Endothelial cell of umbilical vein (primary cell): ENCODE measurements at regions not wholly inside any gene's neighbourhood (a gene's known extent, or its start where the extent isn't known, plus 50 kb on each side); places are given as distances from the start of the nearest gene placed in this dataset.

ENCODE experiments used
- BruUV-seq: library from RNA; stranded (reverse); fragments of 400-500 nt; replicated peaks from 2 replicates; lab custom pipeline; 2021; lab: Mats Ljungman, UMichigan
- CTCF ChIA-PET: fragments of 300-600, 350-600 bp; sonication (Branson Sonifier 250); formaldehyde crosslinking; loops from one replicate; lab custom pipeline; 2021; ENCODE audit warnings: antibody characterized with exemption, inconsistent platforms; lab: Charles Lee
- POLR2A ChIA-PET: fragments of 300-600, 350-600 bp; sonication (Branson Sonifier 250); formaldehyde crosslinking; loops from one replicate; lab custom pipeline; 2021; ENCODE audit warnings: antibody characterized with exemption, inconsistent platforms; lab: Charles Lee
- DNase-seq: peaks from one replicate; pipeline ENCODE4 v3.0.0-alpha.2; 2011; ENCODE audit warnings: low read depth, low spot score
- FAIRE-seq: peaks from 2 replicates; lab custom pipeline; 2011; peaks lifted over from hg19 to GRCh38; lab: Jason Lieb, UNC
- H2AFZ ChIP-seq: 2 replicates; pipeline ENCODE4 v1.6.0; 2012; ENCODE audit warnings: low read depth, low read length, control low read depth, inconsistent platforms
- H3K27ac ChIP-seq: 2 replicates; pipeline ENCODE4 v1.5.1; 2011; ENCODE audit warnings: low read depth, mild to moderate bottlenecking, control low read depth, low read length, moderate library complexity; ENCODE audit not compliant: insufficient read depth
- H3K27me3 ChIP-seq, 2 experiments: 2 replicates each; pipeline versions ENCODE4 v1.6.0 to v1.6.1; 2011; ENCODE audit warnings: low read length in 2 of 2, mixed read lengths in 1 of 2; ENCODE audit not compliant: control insufficient read depth in 2 of 2, insufficient read depth in 2 of 2
- H3K36me3 ChIP-seq, 2 experiments: 2 replicates in 1 of 2; 3 replicates in 1 of 2; pipeline ENCODE4 v1.5.1; 2011; ENCODE audit warnings: low read length in 2 of 2, mild to moderate bottlenecking in 1 of 2, moderate library complexity in 1 of 2; ENCODE audit not compliant: control insufficient read depth in 2 of 2, insufficient read depth in 2 of 2; ENCODE audit errors: extremely low read depth in 1 of 2
- H3K4me1 ChIP-seq: 3 replicates; pipeline ENCODE4 v1.5.1; 2011; ENCODE audit warnings: mild to moderate bottlenecking, low read length; ENCODE audit not compliant: control insufficient read depth, insufficient read depth; ENCODE audit errors: extremely low read depth
- H3K4me2 ChIP-seq: 2 replicates; pipeline ENCODE4 v1.6.1; 2011; ENCODE audit warnings: low read length, control low read depth, mixed read lengths; ENCODE audit not compliant: insufficient read depth
- H3K4me3 ChIP-seq, 3 experiments: fragments of 200-600 bp in 1 of 3; sonication (generic), shearing (Covaris generic) in 1 of 3; replicated peaks in 1 of 3; 2 replicates each; pipeline ENCODE4 v1.5.1; 2011 to 2016; ENCODE audit warnings: control low read depth in 3 of 3, low read length in 3 of 3, mild to moderate bottlenecking in 2 of 3, inconsistent platforms in 1 of 3, low read depth in 1 of 3, moderate library complexity in 1 of 3; ENCODE audit not compliant: insufficient read depth in 1 of 3
- H3K79me2 ChIP-seq: 2 replicates; pipeline ENCODE4 v1.6.0; 2012; ENCODE audit warnings: low read length, inconsistent platforms; ENCODE audit not compliant: control insufficient read depth, insufficient read depth
- H3K9ac ChIP-seq: replicated peaks from 2 replicates; pipeline ENCODE3; 2011; ENCODE audit warnings: low read length, control low read depth; ENCODE audit not compliant: insufficient read depth; ENCODE audit errors: extremely low read depth
- H3K9me1 ChIP-seq: replicated peaks from 3 replicates; pipeline ENCODE4 v1.6.0; 2011; ENCODE audit warnings: mild to moderate bottlenecking, low read length; ENCODE audit not compliant: control insufficient read depth, insufficient read depth; ENCODE audit errors: extremely low read depth
- H3K9me3 ChIP-seq: replicated peaks from 2 replicates; pipeline ENCODE4 v1.5.1; 2012; ENCODE audit warnings: low read length, inconsistent platforms; ENCODE audit not compliant: control insufficient read depth, insufficient read depth
- H4K20me1 ChIP-seq: replicated peaks from 2 replicates; pipeline ENCODE3; 2011; ENCODE audit warnings: mild to moderate bottlenecking, low read length; ENCODE audit not compliant: control insufficient read depth, insufficient read depth; ENCODE audit errors: extremely low read depth
- CTCF ChIP-seq, 2 donors: IDR thresholded peaks; 1 replicate in 1 of 2; 2 replicates in 1 of 2; pipeline ENCODE4 v1.5.1; 2011; ENCODE audit warnings: low read length in 2 of 2, mild to moderate bottlenecking in 2 of 2, moderate library complexity in 2 of 2, control low read depth in 1 of 2, inconsistent platforms in 1 of 2, low read depth in 1 of 2; ENCODE audit not compliant: insufficient read depth in 1 of 2; ENCODE audit errors: extremely low read depth in 1 of 2
- EZH2 ChIP-seq: IDR thresholded peaks from 2 replicates; pipeline ENCODE4 v1.6.1; 2012; ENCODE audit warnings: borderline replicate concordance, low read depth, mild to moderate bottlenecking, moderate library complexity, low read length, inconsistent platforms; ENCODE audit not compliant: severe bottlenecking
- FOS ChIP-seq: IDR thresholded peaks from 2 replicates; pipeline ENCODE4 v1.6.1; 2011; ENCODE audit warnings: mild to moderate bottlenecking, low read length, moderate library complexity, borderline replicate concordance; ENCODE audit not compliant: insufficient read depth
- GATA2 ChIP-seq: IDR thresholded peaks from 2 replicates; pipeline ENCODE4 v1.7.0; 2011; ENCODE audit warnings: low read depth, mild to moderate bottlenecking, moderate library complexity, mixed read lengths, low read length; ENCODE audit not compliant: insufficient read length, insufficient read depth
- JUN ChIP-seq: IDR thresholded peaks from 2 replicates; pipeline ENCODE4 v1.6.1; 2011; ENCODE audit warnings: borderline replicate concordance, low read depth; ENCODE audit not compliant: insufficient read length, insufficient read depth
- MYC ChIP-seq: IDR thresholded peaks from one replicate; pipeline ENCODE4 v1.6.1; 2011; ENCODE audit warnings: mild to moderate bottlenecking, low read depth, low read length
- POLR2A ChIP-seq: IDR thresholded peaks from 2 replicates; pipeline ENCODE4 v1.6.1; 2012; ENCODE audit warnings: low read depth, mild to moderate bottlenecking, control low read depth, low read length
- POLR2AphosphoS5 ChIP-seq: IDR thresholded peaks from 2 replicates; pipeline ENCODE4 v1.6.1; 2012; ENCODE audit warnings: low read depth, mild to moderate bottlenecking, control low read depth, low read length, moderate library complexity; ENCODE audit not compliant: insufficient read depth
- dilution Hi-C: fragments of 300-500 bp; cut with MboI; formaldehyde crosslinking; loops from one replicate; pipeline ENCODE4 v1.15.0; 2019; ENCODE audit warnings: low sequenced_read_pairs; ENCODE audit not compliant: extremely low pct_ligation_motif_present
- intact Hi-C: fragments of 100-400 bp; cut with micrococcal nuclease; formaldehyde crosslinking; loops from one replicate; pipeline ENCODE4 v1.10.0; 2022
- TF ChIP-seq, protein P1 (sequence below): IDR thresholded peaks from 2 replicates; pipeline ENCODE4 v1.6.1; 2011; ENCODE audit not compliant: insufficient read depth, insufficient read length

- Histone ChIP-seq H2AFZ (no peak overlapping the region), H3K27me3 (no peaks in the 10 kb centered on the region), H3K9me3 (no peaks in the 10 kb centered on the region), H4K20me1 (no peaks in the 10 kb centered on the region), H3K79me2 (no peaks in the 10 kb centered on the region), H3K4me2 (no peak overlapping the region), H3K9ac (no peak overlapping the region), H3K4me3 (no peak overlapping the region), H3K4me1 (no peaks in the 10 kb centered on the region), H3K27ac (no peak overlapping the region), H3K36me3 (no peaks in the 10 kb centered on the region), H3K9me1 (no peaks in the 10 kb centered on the region)
- DNase-seq = no peak
- dilution Hi-C loops = no loop called here
- TF ChIP-seq, protein P1, sequence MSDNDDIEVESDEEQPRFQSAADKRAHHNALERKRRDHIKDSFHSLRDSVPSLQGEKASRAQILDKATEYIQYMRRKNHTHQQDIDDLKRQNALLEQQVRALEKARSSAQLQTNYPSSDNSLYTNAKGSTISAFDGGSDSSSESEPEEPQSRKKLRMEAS = no peak
- TF ChIP-seq POLR2A (no peak), POLR2AphosphoS5 (no peak), JUN (no peak), GATA2 (no peak), CTCF (IDR thresholded peaks at IDR 0.05; ENCODE audit: extremely low read depth in 1 of 2, insufficient read depth in 1 of 2, low read depth in 1 of 2, low read length in 2 of 2) (no peak), FOS (no peak), EZH2 (no peak), MYC (no peak)
- FAIRE-seq = no peak
- intact Hi-C loops = no loop called here
- ChIA-PET POLR2A (no interaction called here), CTCF (no interaction called here)
- no TSS peak for BruUV-seq
These were observed 52.7 kb downstream of the PTGR3 start for GRCh38 chr18:75156139-75156750.
